NT2/D1 (cell line): ENCODE measurements at regions not wholly inside any gene's neighbourhood (a gene's known extent, or its start where the extent isn't known, plus 50 kb on each side); places are given as distances from the start of the nearest gene placed in this dataset.

Experiments
- SUZ12 ChIP-seq: IDR thresholded peaks from 2 replicates; pipeline ENCODE4 v1.6.1; 2011; ENCODE audit not compliant: insufficient read length, insufficient read depth; ENCODE audit errors: extremely low read depth
- YY1 ChIP-seq: IDR thresholded peaks from 2 replicates; pipeline ENCODE4 v1.6.1; 2011; ENCODE audit not compliant: insufficient read length, insufficient read depth
- ZNF274 ChIP-seq: IDR thresholded peaks from 2 replicates; pipeline ENCODE4 v1.6.1; 2011; ENCODE audit warnings: mild to moderate bottlenecking, low read depth, low read length

DNA sequence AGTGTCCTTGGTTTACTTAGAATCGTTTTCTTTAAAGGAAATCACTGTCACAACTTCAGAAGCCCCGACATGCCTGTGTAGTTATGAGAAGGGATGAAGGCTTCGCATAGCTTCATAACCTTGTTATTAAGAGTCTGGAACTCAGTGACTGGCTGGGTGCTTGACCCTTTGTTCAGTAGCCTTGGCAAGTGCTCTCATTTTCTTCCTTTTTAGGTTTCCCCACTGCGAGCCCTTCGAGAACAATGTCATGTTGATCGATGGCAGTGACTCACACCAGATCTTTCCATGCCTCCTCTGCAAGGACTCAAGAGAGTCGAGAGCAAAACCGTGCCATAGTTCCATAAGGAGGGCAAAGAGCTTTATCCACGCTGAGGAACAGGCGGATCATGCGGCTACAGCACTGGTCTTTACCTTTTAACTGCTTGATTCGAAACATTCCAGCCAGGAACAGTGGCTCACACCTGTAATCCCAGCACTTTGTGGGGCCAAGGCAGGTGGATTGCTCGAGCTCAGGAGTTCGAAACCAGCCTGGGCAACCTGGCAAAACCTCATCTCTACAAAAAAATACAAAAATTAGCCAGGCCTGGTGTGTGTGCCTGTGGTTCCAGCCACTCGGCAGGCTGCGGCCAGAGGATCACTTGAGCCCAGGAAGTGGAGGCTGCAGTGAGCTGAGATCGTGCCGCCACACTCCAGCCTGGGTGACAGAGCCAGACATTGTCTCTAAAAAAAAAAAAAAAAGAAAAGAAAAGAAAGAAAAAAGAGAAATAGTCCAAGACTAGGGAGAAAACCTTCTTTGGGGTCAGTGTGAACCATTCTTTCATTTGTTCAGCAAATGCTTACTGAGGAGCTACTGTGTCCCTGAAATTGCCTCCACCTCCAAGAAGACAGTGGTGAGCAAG, 95.4 kb upstream of the ERRFI1 start:
- TF ChIP-seq YY1: no peak
- no peak for TF ChIP-seq SUZ12
- no peak for TF ChIP-seq ZNF274
